ENCODE measurements at regions not wholly inside any gene's neighbourhood (a gene's known extent, or its start where the extent isn't known, plus 50 kb on each side); places are given as distances from the start of the nearest gene placed in this dataset.

DNA sequence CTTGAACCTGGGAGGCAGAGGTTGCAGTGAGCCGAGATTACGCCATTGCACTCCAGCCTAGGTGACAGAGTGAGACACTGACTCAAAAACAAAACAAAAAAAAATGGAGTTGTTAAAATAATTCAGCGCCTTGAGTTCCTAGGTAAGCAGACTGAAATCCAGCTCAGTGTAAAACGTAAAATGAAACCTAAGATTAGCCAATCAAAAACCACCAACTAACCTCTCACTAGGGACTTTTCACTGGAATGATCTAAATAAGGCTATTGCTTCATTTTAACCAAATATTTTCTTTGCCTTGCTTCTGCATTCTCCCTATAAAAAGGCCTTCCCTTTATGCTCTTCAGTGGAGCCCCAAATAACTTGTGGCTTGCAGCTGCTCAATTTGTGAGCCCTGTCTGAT is 91.6 kb upstream of the HIF1A start:
- ChIA-PET POLR2A (no interaction called here), CTCF (interaction anchor here (0.6 to 0.7 kb wide), 2 partner anchors 84 to 102 kb away, joined by 3 read pairs; no protein-coding TSS in a partner anchor)
- H3K4me1 ChIP-seq (ENCODE audit: control insufficient read depth, insufficient read depth, low read length), result peaks cover 17% of the 10 kb centered on the region

DNA sequence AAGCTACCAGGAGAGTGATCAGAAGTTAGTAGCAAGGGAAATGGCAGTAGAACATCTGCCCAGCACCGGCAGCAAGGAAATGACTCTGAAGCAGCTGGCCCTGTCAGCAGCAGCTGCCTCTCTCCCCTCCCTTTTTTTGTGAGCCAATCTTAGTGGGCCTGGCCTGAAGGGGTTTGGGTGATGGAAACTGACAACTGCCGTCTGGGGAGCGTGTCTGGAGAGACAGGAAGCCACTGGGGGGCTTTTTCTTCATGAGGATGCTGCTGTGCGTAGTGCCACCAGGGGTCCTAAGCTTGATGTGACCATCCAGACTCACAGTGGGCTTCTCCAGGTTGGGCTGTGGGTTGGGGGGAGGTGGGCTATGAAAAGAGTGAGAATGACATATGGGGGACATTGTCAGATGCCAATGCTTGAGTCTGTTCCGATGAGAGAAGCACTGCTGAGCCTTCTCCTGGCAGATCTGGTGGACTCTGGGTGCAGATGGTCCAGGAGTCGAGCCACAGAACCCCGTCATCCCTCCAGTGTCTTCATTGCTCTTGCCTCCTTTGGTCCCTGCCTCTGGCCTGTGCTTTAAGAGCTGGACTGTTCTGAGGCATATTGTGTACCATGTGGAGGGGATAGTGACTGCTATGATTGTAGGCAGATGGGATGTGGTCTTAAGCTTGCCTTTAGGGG is 87.6 kb upstream of the HIF1A start:
- CTCF ChIA-PET, result interaction anchor here (0.6 kb wide), 1 partner anchor 47 kb away, joined by 3 read pairs; no protein-coding TSS in a partner anchor
- Histone ChIP-seq H3K9me3 (ENCODE audit: control insufficient read depth, insufficient read depth, low read depth, low read length) (no peaks in the 10 kb centered on the region), H3K36me3 (ENCODE audit: control insufficient read depth in 2 of 2, insufficient read depth in 1 of 2, low read length in 2 of 2) (no peaks in the 10 kb centered on the region), H3K4me1 (ENCODE audit: control insufficient read depth, insufficient read depth, low read length) (peaks cover 8% of the 10 kb centered on the region), H3K4me3 (ENCODE audit: low read depth, low read length) (no peak overlapping the region), H3K27ac (ENCODE audit: extremely low read depth, low read depth, low read length) (no peak overlapping the region; the same call in 1 of the 2 replicates)
- TF ChIP-seq ZNF843 (tag by site-specific recombination; IDR thresholded peaks at IDR 0.05), result no peak
- TF ChIP-seq, protein P1, sequence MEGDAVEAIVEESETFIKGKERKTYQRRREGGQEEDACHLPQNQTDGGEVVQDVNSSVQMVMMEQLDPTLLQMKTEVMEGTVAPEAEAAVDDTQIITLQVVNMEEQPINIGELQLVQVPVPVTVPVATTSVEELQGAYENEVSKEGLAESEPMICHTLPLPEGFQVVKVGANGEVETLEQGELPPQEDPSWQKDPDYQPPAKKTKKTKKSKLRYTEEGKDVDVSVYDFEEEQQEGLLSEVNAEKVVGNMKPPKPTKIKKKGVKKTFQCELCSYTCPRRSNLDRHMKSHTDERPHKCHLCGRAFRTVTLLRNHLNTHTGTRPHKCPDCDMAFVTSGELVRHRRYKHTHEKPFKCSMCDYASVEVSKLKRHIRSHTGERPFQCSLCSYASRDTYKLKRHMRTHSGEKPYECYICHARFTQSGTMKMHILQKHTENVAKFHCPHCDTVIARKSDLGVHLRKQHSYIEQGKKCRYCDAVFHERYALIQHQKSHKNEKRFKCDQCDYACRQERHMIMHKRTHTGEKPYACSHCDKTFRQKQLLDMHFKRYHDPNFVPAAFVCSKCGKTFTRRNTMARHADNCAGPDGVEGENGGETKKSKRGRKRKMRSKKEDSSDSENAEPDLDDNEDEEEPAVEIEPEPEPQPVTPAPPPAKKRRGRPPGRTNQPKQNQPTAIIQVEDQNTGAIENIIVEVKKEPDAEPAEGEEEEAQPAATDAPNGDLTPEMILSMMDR (tag by site-specific recombination; IDR thresholded peaks at IDR 0.05), result peak; percentile 71
- POLR2A ChIA-PET, result no interaction called here

More for the DNA sequence above, 91.6 kb upstream of the HIF1A start:
- H3K9me3 ChIP-seq (ENCODE audit: control insufficient read depth, insufficient read depth, low read depth, low read length), result no peaks in the 10 kb centered on the region
- H3K36me3 ChIP-seq (ENCODE audit: control insufficient read depth in 2 of 2, insufficient read depth in 1 of 2, low read length in 2 of 2), result no peaks in the 10 kb centered on the region
- no peak overlapping the region for H3K4me3 ChIP-seq (ENCODE audit: low read depth, low read length)
- TF ChIP-seq ZXDB (tag by site-specific recombination; IDR thresholded peaks at IDR 0.05) (no peak), ZNF747 (tag by site-specific recombination; IDR thresholded peaks at IDR 0.05) (no peak), ZNF211 (tag by site-specific recombination; IDR thresholded peaks at IDR 0.05; ENCODE audit: low read depth) (no peak), EGR2 (tag by site-specific recombination; IDR thresholded peaks at IDR 0.05; ENCODE audit: low read depth) (no peak), ZNF404 (tag by site-specific recombination; IDR thresholded peaks at IDR 0.05) (no peak), GLI2 (tag by site-specific recombination; IDR thresholded peaks at IDR 0.05; ENCODE audit: borderline replicate concordance, low read depth) (no peak), ZNF785 (tag by site-specific recombination; IDR thresholded peaks at IDR 0.05) (no peak), ZFP37 (tag by site-specific recombination; IDR thresholded peaks at IDR 0.05) (no peak), ZBTB8A (tag by site-specific recombination; IDR thresholded peaks at IDR 0.05) (no peak), REPIN1 (tag by site-specific recombination; IDR thresholded peaks at IDR 0.05; ENCODE audit: low read depth) (no peak), ZNF426 (tag by site-specific recombination; IDR thresholded peaks at IDR 0.05) (no peak), OVOL3 (tag by site-specific recombination; IDR thresholded peaks at IDR 0.05) (no peak), SP2 (tag by site-specific recombination; IDR thresholded peaks at IDR 0.05) (no peak), ZNF510 (tag by site-specific recombination; IDR thresholded peaks at IDR 0.05; ENCODE audit: insufficient replicate concordance) (no peak), ZNF416 (tag by site-specific recombination; IDR thresholded peaks at IDR 0.05) (no peak), ZNF146 (tag by site-specific recombination; IDR thresholded peaks at IDR 0.05) (no peak)
- TF ChIP-seq, protein P2, sequence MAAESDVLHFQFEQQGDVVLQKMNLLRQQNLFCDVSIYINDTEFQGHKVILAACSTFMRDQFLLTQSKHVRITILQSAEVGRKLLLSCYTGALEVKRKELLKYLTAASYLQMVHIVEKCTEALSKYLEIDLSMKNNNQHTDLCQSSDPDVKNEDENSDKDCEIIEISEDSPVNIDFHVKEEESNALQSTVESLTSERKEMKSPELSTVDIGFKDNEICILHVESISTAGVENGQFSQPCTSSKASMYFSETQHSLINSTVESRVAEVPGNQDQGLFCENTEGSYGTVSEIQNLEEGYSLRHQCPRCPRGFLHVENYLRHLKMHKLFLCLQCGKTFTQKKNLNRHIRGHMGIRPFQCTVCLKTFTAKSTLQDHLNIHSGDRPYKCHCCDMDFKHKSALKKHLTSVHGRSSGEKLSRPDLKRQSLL (tag by site-specific recombination; IDR thresholded peaks at IDR 0.05), result no peak
- TF ChIP-seq, protein P3, sequence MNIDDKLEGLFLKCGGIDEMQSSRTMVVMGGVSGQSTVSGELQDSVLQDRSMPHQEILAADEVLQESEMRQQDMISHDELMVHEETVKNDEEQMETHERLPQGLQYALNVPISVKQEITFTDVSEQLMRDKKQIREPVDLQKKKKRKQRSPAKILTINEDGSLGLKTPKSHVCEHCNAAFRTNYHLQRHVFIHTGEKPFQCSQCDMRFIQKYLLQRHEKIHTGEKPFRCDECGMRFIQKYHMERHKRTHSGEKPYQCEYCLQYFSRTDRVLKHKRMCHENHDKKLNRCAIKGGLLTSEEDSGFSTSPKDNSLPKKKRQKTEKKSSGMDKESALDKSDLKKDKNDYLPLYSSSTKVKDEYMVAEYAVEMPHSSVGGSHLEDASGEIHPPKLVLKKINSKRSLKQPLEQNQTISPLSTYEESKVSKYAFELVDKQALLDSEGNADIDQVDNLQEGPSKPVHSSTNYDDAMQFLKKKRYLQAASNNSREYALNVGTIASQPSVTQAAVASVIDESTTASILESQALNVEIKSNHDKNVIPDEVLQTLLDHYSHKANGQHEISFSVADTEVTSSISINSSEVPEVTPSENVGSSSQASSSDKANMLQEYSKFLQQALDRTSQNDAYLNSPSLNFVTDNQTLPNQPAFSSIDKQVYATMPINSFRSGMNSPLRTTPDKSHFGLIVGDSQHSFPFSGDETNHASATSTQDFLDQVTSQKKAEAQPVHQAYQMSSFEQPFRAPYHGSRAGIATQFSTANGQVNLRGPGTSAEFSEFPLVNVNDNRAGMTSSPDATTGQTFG (tag by site-specific recombination; IDR thresholded peaks at IDR 0.05; ENCODE audit: borderline replicate concordance), result no peak
- TF ChIP-seq, protein P4, sequence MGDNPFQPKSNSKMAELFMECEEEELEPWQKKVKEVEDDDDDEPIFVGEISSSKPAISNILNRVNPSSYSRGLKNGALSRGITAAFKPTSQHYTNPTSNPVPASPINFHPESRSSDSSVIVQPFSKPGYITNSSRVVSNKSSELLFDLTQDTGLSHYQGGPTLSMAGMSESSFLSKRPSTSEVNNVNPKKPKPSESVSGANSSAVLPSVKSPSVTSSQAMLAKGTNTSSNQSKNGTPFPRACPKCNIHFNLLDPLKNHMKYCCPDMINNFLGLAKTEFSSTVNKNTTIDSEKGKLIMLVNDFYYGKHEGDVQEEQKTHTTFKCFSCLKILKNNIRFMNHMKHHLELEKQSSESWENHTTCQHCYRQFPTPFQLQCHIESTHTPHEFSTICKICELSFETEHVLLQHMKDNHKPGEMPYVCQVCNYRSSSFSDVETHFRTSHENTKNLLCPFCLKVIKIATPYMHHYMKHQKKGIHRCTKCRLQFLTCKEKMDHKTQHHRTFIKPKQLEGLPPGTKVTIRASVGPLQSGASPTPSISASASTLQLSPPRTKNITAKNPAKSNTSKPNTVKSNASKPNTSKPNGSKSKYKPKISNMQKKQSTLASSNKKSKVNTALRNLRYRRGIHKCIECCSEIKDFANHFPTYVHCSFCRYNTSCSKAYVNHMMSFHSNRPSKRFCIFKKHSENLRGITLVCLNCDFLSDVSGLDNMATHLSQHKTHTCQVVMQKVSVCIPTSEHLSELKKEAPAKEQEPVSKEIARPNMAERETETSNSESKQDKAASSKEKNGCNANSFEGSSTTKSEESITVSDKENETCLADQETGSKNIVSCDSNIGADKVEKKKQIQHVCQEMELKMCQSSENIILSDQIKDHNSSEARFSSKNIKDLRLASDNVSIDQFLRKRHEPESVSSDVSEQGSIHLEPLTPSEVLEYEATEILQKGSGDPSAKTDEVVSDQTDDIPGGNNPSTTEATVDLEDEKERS (tag by site-specific recombination; IDR thresholded peaks at IDR 0.05), result no peak
- TF ChIP-seq, protein P5, sequence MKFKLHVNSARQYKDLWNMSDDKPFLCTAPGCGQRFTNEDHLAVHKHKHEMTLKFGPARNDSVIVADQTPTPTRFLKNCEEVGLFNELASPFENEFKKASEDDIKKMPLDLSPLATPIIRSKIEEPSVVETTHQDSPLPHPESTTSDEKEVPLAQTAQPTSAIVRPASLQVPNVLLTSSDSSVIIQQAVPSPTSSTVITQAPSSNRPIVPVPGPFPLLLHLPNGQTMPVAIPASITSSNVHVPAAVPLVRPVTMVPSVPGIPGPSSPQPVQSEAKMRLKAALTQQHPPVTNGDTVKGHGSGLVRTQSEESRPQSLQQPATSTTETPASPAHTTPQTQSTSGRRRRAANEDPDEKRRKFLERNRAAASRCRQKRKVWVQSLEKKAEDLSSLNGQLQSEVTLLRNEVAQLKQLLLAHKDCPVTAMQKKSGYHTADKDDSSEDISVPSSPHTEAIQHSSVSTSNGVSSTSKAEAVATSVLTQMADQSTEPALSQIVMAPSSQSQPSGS (tag by site-specific recombination; IDR thresholded peaks at IDR 0.05; ENCODE audit: low read depth), result no peak
- no peak overlapping the region for H3K27ac ChIP-seq (ENCODE audit: extremely low read depth, low read depth, low read length)

Measured in HEK293 (cell line).